IMR-90 (cell line): ENCODE measurements at regions not wholly inside any gene's neighbourhood (a gene's known extent, or its start where the extent isn't known, plus 50 kb on each side); places are given as distances from the start of the nearest gene placed in this dataset.
A peak's percentile ranks its signal among the peaks of the same experiment; 100 is the strongest.

Experiments
- ATAC-seq: fragments of 200-7000 bp; cut with Tn5 transposase; 2 replicates; pipeline ENCODE4 v1.9.1; 2020; ENCODE audit warnings: low read depth, mild to moderate bottlenecking, moderate library complexity
- BruUV-seq: library from RNA; stranded (reverse); fragments of 400-500 nt; replicated peaks from 2 replicates; lab custom pipeline; 2021; lab: Mats Ljungman, UMichigan
- CTCF ChIA-PET: fragments of 300-600 bp; formaldehyde crosslinking; extraction: SDS; loops from one replicate; lab custom pipeline; 2021; ENCODE audit warnings: antibody characterized with exemption; lab: Yijun Ruan, JAX
- POLR2A ChIA-PET: fragments of 300-600 bp; sonication (Branson Sonifier 250); formaldehyde crosslinking; loops from one replicate; lab custom pipeline; 2022; ENCODE audit warnings: antibody characterized with exemption; ENCODE audit not compliant: unreplicated experiment; lab: Charles Lee
- DNase-seq: peaks from one replicate; pipeline ENCODE4 v3.0.0; 2013
- H2AFZ ChIP-seq: replicated peaks from 2 replicates; pipeline ENCODE3; 2013; ENCODE audit warnings: low read length, mild to moderate bottlenecking; ENCODE audit not compliant: poor library complexity
- H2AK5ac ChIP-seq: 2 replicates; pipeline ENCODE4 v1.6.1; 2013; ENCODE audit warnings: low read depth, low read length, inconsistent platforms
- H2AK9ac ChIP-seq: replicated peaks from 2 replicates; pipeline ENCODE3; 2013; ENCODE audit warnings: mild to moderate bottlenecking, low read depth, low read length, moderate library complexity; ENCODE audit not compliant: poor library complexity
- H2BK120ac ChIP-seq: 2 replicates; pipeline ENCODE4 v1.6.1; 2013; ENCODE audit warnings: low read depth, low read length, inconsistent platforms
- H2BK15ac ChIP-seq: 3 replicates; pipeline ENCODE4 v1.6.1; 2013; ENCODE audit warnings: low read depth, low read length, inconsistent platforms
- H2BK20ac ChIP-seq: 2 replicates; pipeline ENCODE4 v1.6.1; 2013; ENCODE audit warnings: low read depth, mild to moderate bottlenecking, inconsistent platforms, low read length, moderate library complexity
- H2BK5ac ChIP-seq: 2 replicates; pipeline ENCODE4 v1.6.1; 2013; ENCODE audit warnings: mild to moderate bottlenecking, low read depth, low read length, inconsistent platforms; ENCODE audit not compliant: poor library complexity, severe bottlenecking
- H3K14ac ChIP-seq: replicated peaks from 2 replicates; pipeline ENCODE4 v1.6.1; 2013; ENCODE audit warnings: low read depth, low read length, inconsistent platforms
- H3K18ac ChIP-seq: 2 replicates; pipeline ENCODE4 v1.6.1; 2013; ENCODE audit warnings: low read depth, low read length, control low read depth
- H3K23ac ChIP-seq: 2 replicates; pipeline ENCODE4 v1.6.1; 2013; ENCODE audit warnings: low read depth, low read length, inconsistent platforms
- H3K27ac ChIP-seq: 2 replicates; pipeline ENCODE4 v1.5.1; 2013; ENCODE audit warnings: mild to moderate bottlenecking, control low read depth, low read length; ENCODE audit not compliant: insufficient read depth
- H3K27me3 ChIP-seq: 2 replicates; pipeline ENCODE4 v1.6.1; 2013; ENCODE audit warnings: low read length; ENCODE audit not compliant: control insufficient read depth, insufficient read depth
- H3K36me3 ChIP-seq: 2 replicates; pipeline ENCODE4 v1.6.1; 2013; ENCODE audit warnings: low read length, mixed read lengths; ENCODE audit not compliant: control insufficient read depth, insufficient read depth
- H3K4ac ChIP-seq: 2 replicates; pipeline ENCODE4 v1.6.1; 2013; ENCODE audit warnings: low read depth, low read length, inconsistent platforms
- H3K4me1 ChIP-seq: 2 replicates; pipeline ENCODE4 v1.6.1; 2013; ENCODE audit warnings: low read length, mixed read lengths; ENCODE audit not compliant: control insufficient read depth, insufficient read depth
- H3K4me2 ChIP-seq: 2 replicates; pipeline ENCODE4 v1.6.1; 2013; ENCODE audit warnings: low read depth, mild to moderate bottlenecking, control low read depth, low read length, moderate library complexity
- H3K4me3 ChIP-seq: 2 replicates; pipeline ENCODE4 v1.5.1; 2013; ENCODE audit warnings: low read depth, mild to moderate bottlenecking, control low read depth, low read length, moderate library complexity; ENCODE audit not compliant: insufficient read depth
- H3K56ac ChIP-seq: 2 replicates; pipeline ENCODE4 v1.6.1; 2013; ENCODE audit warnings: low read length, inconsistent platforms; ENCODE audit not compliant: insufficient read depth; ENCODE audit errors: extremely low read depth
- H3K79me1 ChIP-seq, 2 experiments: 2 replicates each; pipeline ENCODE4 v1.6.1; 2013; ENCODE audit warnings: low read length in 2 of 2, inconsistent platforms in 1 of 2, low read depth in 1 of 2
- H3K9ac ChIP-seq: 2 replicates; pipeline ENCODE4 v1.6.1; 2013; ENCODE audit warnings: low read depth, low read length, control low read depth
- H3K9me1 ChIP-seq: 2 replicates; pipeline ENCODE4 v1.6.1; 2013; ENCODE audit warnings: low read length, inconsistent platforms; ENCODE audit not compliant: insufficient read depth
- H3K9me3 ChIP-seq: 2 replicates; pipeline ENCODE4 v1.6.1; 2013; ENCODE audit warnings: low read length; ENCODE audit not compliant: control insufficient read depth, insufficient read depth
- H4K20me1 ChIP-seq: 2 replicates; pipeline ENCODE4 v1.6.1; 2013; ENCODE audit warnings: low read length, inconsistent platforms; ENCODE audit not compliant: insufficient read depth
- H4K5ac ChIP-seq: 2 replicates; pipeline ENCODE4 v1.6.1; 2013; ENCODE audit warnings: mild to moderate bottlenecking, low read depth, low read length, control low read depth
- H4K8ac ChIP-seq, 2 experiments: 2 replicates each; pipeline ENCODE4 v1.6.1; 2013; ENCODE audit warnings: low read depth in 2 of 2, low read length in 2 of 2, control low read depth in 1 of 2, inconsistent platforms in 1 of 2
- H4K91ac ChIP-seq: 2 replicates; pipeline ENCODE4 v1.6.1; 2013; ENCODE audit warnings: low read depth, low read length, inconsistent platforms; ENCODE audit not compliant: insufficient read depth
- MAFK ChIP-seq: IDR thresholded peaks from 2 replicates; pipeline ENCODE4 v1.6.1; 2012; ENCODE audit warnings: low read depth, low read length, improper control_type of control experiment
- NFE2L2 ChIP-seq: fragments of 150-350 bp; IDR thresholded peaks from 2 replicates; pipeline ENCODE4 v1.6.1; 2016; ENCODE audit warnings: low read depth, mild to moderate bottlenecking, low read length
- RCOR1 ChIP-seq: IDR thresholded peaks from 2 replicates; pipeline ENCODE4 v1.6.1; 2012; ENCODE audit warnings: mild to moderate bottlenecking, low read length, improper control_type of control experiment; ENCODE audit not compliant: insufficient replicate concordance
- WGBS, 2 experiments: methylation state at CpG; one replicate each; pipeline versions ENCODE4 v1.1.5 to v1.1.7; 2013; ENCODE audit warnings: missing lambda C conversion rate in 2 of 2; ENCODE audit not compliant: insufficient read length in 1 of 2; ENCODE audit errors: extremely low coverage in 2 of 2; 5-methylcytosine and 5-hydroxymethylcytosine counted together
- dilution Hi-C: fragments of 300-500 bp; cut with HindIII; formaldehyde crosslinking; loops from one replicate; pipeline ENCODE4 v1.14.3; 2018; ENCODE audit warnings: low sequenced_read_pairs; ENCODE audit not compliant: unreplicated experiment
- in situ Hi-C: fragments of 300-500 bp; cut with MboI; formaldehyde crosslinking; loops from 3 replicates; pipeline ENCODE4 v1.14.3; 2019; ENCODE audit warnings: low sequenced_read_pairs, inconsistent platforms, mixed read lengths
- intact Hi-C: fragments of 100-400 bp; cut with micrococcal nuclease; formaldehyde crosslinking; loops from 2 replicates; pipeline ENCODE4 v1.10.0; 2022

GRCh38 chr18:31250902-31251301 is 67.1 kb upstream of the DSG1 start:
- H2BK5ac ChIP-seq, result no peak overlapping the region
- no peak overlapping the region for H2AFZ ChIP-seq
- in situ Hi-C loops (no loop called here), dilution Hi-C loops (no loop called here), intact Hi-C loops (no loop called here)
- peak; percentile 31; the same call in 1 of the 2 replicates for TF ChIP-seq NFE2L2
- TF ChIP-seq RCOR1, result no peak
- no peak for TF ChIP-seq MAFK
- H2AK5ac ChIP-seq, result no peak overlapping the region
- ChIA-PET CTCF (interaction anchor here (0.8 kb wide), 1 partner anchor 305 kb away, joined by 3 read pairs; no protein-coding TSS in a partner anchor), POLR2A (no interaction called here)
- H3K4me1 ChIP-seq, result no peaks in the 10 kb centered on the region
- no peak overlapping the region for H4K5ac ChIP-seq
- H3K4ac ChIP-seq, result no peak overlapping the region
- no peak overlapping the region for H2BK120ac ChIP-seq
- no peak overlapping the region for H3K27ac ChIP-seq
- no TSS peak for BruUV-seq
- no peak overlapping the region for H3K23ac ChIP-seq
- H3K4me2 ChIP-seq, result no peak overlapping the region
- H2BK20ac ChIP-seq, result no peak overlapping the region
- no peaks in the 10 kb centered on the region for H3K36me3 ChIP-seq
- H4K20me1 ChIP-seq, result no peaks in the 10 kb centered on the region
- H3K14ac ChIP-seq, result no peak overlapping the region
- H3K9ac ChIP-seq, result no peak overlapping the region
- H4K91ac ChIP-seq, result no peak overlapping the region
- DNase-seq (no peak), ATAC-seq (no peak)
- H3K56ac ChIP-seq, result no peak overlapping the region
- no peak overlapping the region for H3K4me3 ChIP-seq
- H4K8ac ChIP-seq, result no peak overlapping the region
- no peaks in the 10 kb centered on the region; the same call in 1 of the 2 replicates for H3K9me3 ChIP-seq
- no peak overlapping the region for H2AK9ac ChIP-seq
- no peaks in the 10 kb centered on the region for H3K79me1 ChIP-seq
- H2BK15ac ChIP-seq, result no peak overlapping the region
- no CpG with 5 or more reads among the region's 2 CpGs for WGBS, 2 experiments
- no peaks in the 10 kb centered on the region for H3K27me3 ChIP-seq
- no peak overlapping the region for H3K18ac ChIP-seq
- H3K9me1 ChIP-seq, result no peaks in the 10 kb centered on the region
